ENCODE measurements at regions not wholly inside any gene's neighbourhood (a gene's known extent, or its start where the extent isn't known, plus 50 kb on each side); places are given as distances from the start of the nearest gene placed in this dataset.

- H3K9me3 Mint-ChIP-seq = peaks cover 1 to 14% (median 5%) of the 10 kb centered on the region in 6 donors
- H3K4me1 Mint-ChIP-seq = no peaks in the 10 kb centered on the region
- H3K27me3 Mint-ChIP-seq (ENCODE audit: low read depth in 3 of 3) = no peaks in the 10 kb centered on the region
- no peak overlapping the region for H3K4me3 Mint-ChIP-seq
- no peak overlapping the region for H3K27ac Mint-ChIP-seq
- no peaks in the 10 kb centered on the region for H3K36me3 Mint-ChIP-seq
- DNase-seq = no peak
Measured at GRCh38 chr2:198968545-198968944, 489.2 kb downstream of the SATB2 start.

DNA sequence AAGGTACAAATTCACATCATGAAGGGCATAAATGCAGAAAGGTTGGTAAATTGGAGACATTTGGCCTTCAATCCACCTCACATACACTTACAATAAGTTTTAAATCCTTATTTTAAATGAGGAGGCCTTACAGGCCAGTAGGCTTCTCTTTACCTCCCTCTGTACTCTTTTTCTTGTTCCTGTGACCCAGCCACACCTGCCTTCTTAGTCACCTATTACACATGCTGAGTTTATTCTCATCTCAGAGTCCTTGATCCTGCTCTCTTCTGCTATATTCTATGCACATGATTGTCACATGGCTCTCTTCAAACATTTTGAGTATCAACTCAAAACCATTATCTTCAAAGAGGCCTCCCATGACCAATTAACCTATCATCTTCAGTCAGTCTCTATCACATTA, 491.5 kb downstream of the SATB2 start:
- no peaks in the 10 kb centered on the region for H3K27me3 Mint-ChIP-seq (ENCODE audit: low read depth in 3 of 3)
- H3K4me1 Mint-ChIP-seq = no peaks in the 10 kb centered on the region
- no peaks in the 10 kb centered on the region for H3K36me3 Mint-ChIP-seq
- DNase-seq = no peak
- H3K9me3 Mint-ChIP-seq = peaks cover 0 to 13% (median 4%) of the 10 kb centered on the region in 6 donors
- no peak overlapping the region for H3K27ac Mint-ChIP-seq
- no peak overlapping the region for H3K4me3 Mint-ChIP-seq

GRCh38 chr2:198961547-198961946, 496.2 kb downstream of the SATB2 start:
- Mint-ChIP-seq H3K4me1 (no peaks in the 10 kb centered on the region), H3K36me3 (no peaks in the 10 kb centered on the region), H3K27ac (no peak overlapping the region), H3K27me3 (ENCODE audit: low read depth in 3 of 3) (no peaks in the 10 kb centered on the region), H3K4me3 (no peak overlapping the region), H3K9me3 (peaks cover 0 to 9% (median 4%) of the 10 kb centered on the region in 6 donors)
- DNase-seq = no peak

- Mint-ChIP-seq H3K36me3 (no peaks in the 10 kb centered on the region), H3K27me3 (ENCODE audit: low read depth in 3 of 3) (peaks cover 0 to 1% (median 0%) of the 10 kb centered on the region in 3 donors), H3K4me1 (no peaks in the 10 kb centered on the region), H3K27ac (no peak overlapping the region), H3K4me3 (no peak overlapping the region), H3K9me3 (peaks cover 0 to 7% (median 3%) of the 10 kb centered on the region in 6 donors)
- DNase-seq = no peak
Measured at GRCh38 chr2:198957181-198957580, 500.6 kb downstream of the SATB2 start.

DNA sequence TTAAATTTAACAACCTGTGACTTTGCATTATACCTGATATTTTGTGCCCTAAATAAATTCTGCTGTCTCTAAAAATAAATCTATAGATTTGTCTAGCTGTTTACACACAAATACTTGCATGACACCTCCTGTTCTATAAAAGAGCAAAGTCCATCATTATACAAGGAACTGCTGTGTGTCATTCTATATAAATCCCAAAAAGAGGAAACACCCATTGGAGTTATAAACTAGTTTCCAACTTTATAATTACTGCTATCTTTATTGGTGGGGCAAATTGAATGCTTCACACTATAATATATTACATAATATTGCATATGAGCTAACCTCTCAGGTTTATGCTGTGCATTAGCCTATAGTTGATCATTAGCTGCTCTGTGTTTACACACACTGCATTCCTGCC, 504.4 kb downstream of the SATB2 start:
- Mint-ChIP-seq H3K4me1 (no peaks in the 10 kb centered on the region), H3K27me3 (ENCODE audit: low read depth in 3 of 3) (peaks cover 0 to 1% (median 0%) of the 10 kb centered on the region in 3 donors), H3K4me3 (no peak overlapping the region), H3K9me3 (peaks cover 0 to 13% (median 4%) of the 10 kb centered on the region in 6 donors), H3K27ac (no peak overlapping the region), H3K36me3 (no peaks in the 10 kb centered on the region)
- DNase-seq = no peak

- Mint-ChIP-seq H3K36me3 (no peaks in the 10 kb centered on the region), H3K4me3 (no peak overlapping the region), H3K9me3 (peaks cover 0 to 13% (median 2%) of the 10 kb centered on the region in 6 donors), H3K4me1 (no peaks in the 10 kb centered on the region), H3K27me3 (ENCODE audit: low read depth in 3 of 3) (peaks cover 0 to 1% (median 0%) of the 10 kb centered on the region in 3 donors), H3K27ac (no peak overlapping the region)
- no peak for DNase-seq
Measured at GRCh38 chr2:198950803-198951202, 506.9 kb downstream of the SATB2 start.

- no peaks in the 10 kb centered on the region for H3K27me3 Mint-ChIP-seq (ENCODE audit: low read depth in 3 of 3)
- no peak for DNase-seq
- no peak overlapping the region for H3K4me3 Mint-ChIP-seq
Measured at GRCh38 chr2:198945496-198945895, 512.2 kb downstream of the SATB2 start.

DNA sequence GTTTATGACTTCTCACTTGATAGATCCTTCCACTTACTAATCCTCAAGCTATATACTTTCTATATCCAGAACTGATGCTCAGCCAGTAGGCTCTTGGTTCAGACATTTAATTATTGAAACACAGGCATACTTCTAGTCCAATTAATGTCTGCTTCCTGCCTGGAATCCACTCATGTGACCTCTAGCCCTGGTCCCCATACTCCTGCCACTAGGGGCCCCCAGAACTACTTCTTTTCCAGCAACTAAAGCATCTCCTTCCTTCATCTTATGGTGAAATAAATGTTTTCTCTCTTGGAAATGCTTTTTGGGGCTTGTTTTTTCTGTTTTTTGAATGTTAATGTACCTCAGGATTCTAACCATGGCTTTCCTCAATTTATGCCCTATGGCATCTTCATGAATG, 527.6 kb downstream of the SATB2 start:
- no peak for DNase-seq
- peaks cover 3 to 23% (median 18%) of the 10 kb centered on the region in 6 donors for H3K9me3 Mint-ChIP-seq
- H3K4me1 Mint-ChIP-seq = no peaks in the 10 kb centered on the region
- H3K27ac Mint-ChIP-seq = no peak overlapping the region
- H3K36me3 Mint-ChIP-seq = no peaks in the 10 kb centered on the region
- peaks cover 0 to 3% (median 0%) of the 10 kb centered on the region in 3 donors for H3K27me3 Mint-ChIP-seq (ENCODE audit: low read depth in 3 of 3)
- no peak overlapping the region for H3K4me3 Mint-ChIP-seq

More at GRCh38 chr2:198945496-198945895, 512.2 kb downstream of the SATB2 start:
- Mint-ChIP-seq H3K36me3 (no peaks in the 10 kb centered on the region), H3K27ac (no peak overlapping the region), H3K4me1 (no peaks in the 10 kb centered on the region), H3K9me3 (peaks cover 0 to 13% (median 3%) of the 10 kb centered on the region in 6 donors)

DNA sequence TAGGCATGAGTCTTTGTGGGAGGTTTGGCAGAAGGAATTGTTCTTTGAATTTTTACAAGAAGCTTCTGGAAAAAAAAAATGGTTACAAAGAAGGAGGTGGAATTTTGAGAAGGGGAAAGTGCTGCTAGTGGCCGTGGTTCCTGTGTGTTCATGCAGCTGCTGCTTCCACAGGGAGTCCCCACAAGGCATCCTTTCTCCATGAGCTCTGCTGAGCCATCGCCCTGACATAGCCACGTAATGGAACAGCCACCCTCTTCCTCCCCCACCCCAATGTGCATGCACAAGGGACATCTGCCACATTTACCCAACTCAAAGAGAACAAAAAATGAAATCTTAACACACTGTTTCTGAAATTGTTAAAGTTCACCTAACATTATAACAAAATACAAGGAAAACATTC, 529.7 kb downstream of the SATB2 start:
- Mint-ChIP-seq H3K27me3 (ENCODE audit: low read depth in 3 of 3) (peaks cover 0 to 3% (median 2%) of the 10 kb centered on the region in 3 donors), H3K4me3 (no peak overlapping the region), H3K36me3 (no peaks in the 10 kb centered on the region), H3K4me1 (no peaks in the 10 kb centered on the region), H3K9me3 (peaks cover 3 to 24% (median 16%) of the 10 kb centered on the region in 6 donors), H3K27ac (no peak overlapping the region)
- no peak for DNase-seq

GRCh38 chr2:198917926-198918720, 539.6 kb downstream of the SATB2 start:
- Mint-ChIP-seq H3K4me3 (no peak overlapping the region), H3K4me1 (no peaks in the 10 kb centered on the region), H3K27ac (no peak overlapping the region), H3K36me3 (no peaks in the 10 kb centered on the region), H3K9me3 (peaks cover 9 to 20% (median 12%) of the 10 kb centered on the region in 6 donors), H3K27me3 (ENCODE audit: low read depth in 3 of 3) (no peaks in the 10 kb centered on the region)
- DNase-seq = no peak

GRCh38 chr2:198917275-198917674, 540.5 kb downstream of the SATB2 start:
- Mint-ChIP-seq H3K27me3 (ENCODE audit: low read depth in 3 of 3) (no peaks in the 10 kb centered on the region), H3K9me3 (peaks cover 6 to 20% (median 9%) of the 10 kb centered on the region in 6 donors), H3K4me1 (no peaks in the 10 kb centered on the region), H3K4me3 (no peak overlapping the region), H3K27ac (no peak overlapping the region), H3K36me3 (no peaks in the 10 kb centered on the region)
- DNase-seq = no peak

GRCh38 chr2:198916548-198917080, 541.1 kb downstream of the SATB2 start:
- H3K36me3 Mint-ChIP-seq = no peaks in the 10 kb centered on the region
- H3K4me3 Mint-ChIP-seq = no peak overlapping the region
- H3K4me1 Mint-ChIP-seq = no peaks in the 10 kb centered on the region
- no peaks in the 10 kb centered on the region for H3K27me3 Mint-ChIP-seq (ENCODE audit: low read depth in 3 of 3)
- no peak overlapping the region for H3K27ac Mint-ChIP-seq
- peaks cover 6 to 21% (median 9%) of the 10 kb centered on the region in 6 donors for H3K9me3 Mint-ChIP-seq
- DNase-seq = no peak

DNA sequence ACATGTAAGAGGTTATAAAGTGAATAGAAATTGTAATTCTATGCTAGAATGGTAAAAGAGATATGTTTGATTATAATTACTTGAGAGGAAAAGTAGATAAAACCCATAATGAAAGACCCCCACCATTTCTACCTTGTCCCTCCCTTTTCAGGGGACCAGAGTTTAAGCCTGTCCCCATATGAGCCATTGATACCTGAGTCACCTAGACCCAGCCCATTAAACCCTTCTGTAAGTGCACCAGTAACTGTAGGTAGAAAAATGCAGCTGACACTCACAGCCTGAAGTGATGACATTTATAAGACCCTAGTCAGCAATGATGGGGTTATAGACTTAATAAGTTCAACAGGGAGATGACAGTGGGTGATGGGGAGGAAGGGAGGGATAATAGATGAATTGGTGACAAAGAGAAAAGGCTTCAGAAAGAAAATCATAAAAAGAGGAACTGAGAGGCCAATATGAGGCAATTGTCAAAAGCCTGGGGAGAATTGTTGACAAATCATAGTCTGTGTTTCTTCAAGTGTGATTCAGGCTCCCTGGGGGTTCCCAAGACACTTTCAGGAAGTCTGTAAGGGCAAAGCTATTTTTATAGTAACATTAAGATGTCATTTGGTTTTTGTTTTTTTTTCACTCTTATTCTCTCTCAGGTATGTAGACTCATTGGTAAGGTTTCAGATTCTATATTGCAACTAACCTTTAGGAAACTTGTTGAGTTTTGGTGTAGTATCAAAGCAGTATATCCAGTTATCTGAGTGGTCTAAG, 544.2 kb downstream of the SATB2 start:
- Mint-ChIP-seq H3K9me3 (peaks cover 5 to 19% (median 7%) of the 10 kb centered on the region in 6 donors), H3K27me3 (ENCODE audit: low read depth in 3 of 3) (no peaks in the 10 kb centered on the region), H3K4me3 (no peak overlapping the region), H3K4me1 (no peaks in the 10 kb centered on the region), H3K36me3 (no peaks in the 10 kb centered on the region), H3K27ac (no peak overlapping the region)
- no peak for DNase-seq

Measured in immature natural killer cell (primary cell).